Fibroblast of skin of back (primary cell): ENCODE measurements at regions not wholly inside any gene's neighbourhood (a gene's known extent, or its start where the extent isn't known, plus 50 kb on each side); places are given as distances from the start of the nearest gene placed in this dataset.

Experiments
- DNase-seq: peaks from one replicate; pipeline ENCODE4 v3.0.0-alpha.2; 2013

- no peak for DNase-seq
Measured at GRCh38 chr20:59403962-59404314, 103.5 kb downstream of the EDN3 start.

- no peak for DNase-seq
Measured at GRCh38 chr20:59404749-59405148, 104.3 kb downstream of the EDN3 start.

GRCh38 chr20:59405226-59406200 lies 105.1 kb downstream of the EDN3 start:
- no peak for DNase-seq

- no peak for DNase-seq
Measured at GRCh38 chr20:59406446-59406845, 106.0 kb downstream of the EDN3 start.

GRCh38 chr20:59411170-59411569 lies 110.8 kb downstream of the EDN3 start:
- DNase-seq, result no peak

- no peak for DNase-seq
Measured at GRCh38 chr20:59411589-59411988, 111.2 kb downstream of the EDN3 start.

GRCh38 chr20:59412181-59412580 lies 111.8 kb downstream of the EDN3 start:
- no peak for DNase-seq

- DNase-seq, result no peak
Measured at GRCh38 chr20:59412875-59413284, 112.5 kb downstream of the EDN3 start.

- no peak for DNase-seq
Measured at GRCh38 chr20:59413326-59413865, 113.0 kb downstream of the EDN3 start.

- no peak for DNase-seq
Measured at GRCh38 chr20:59414936-59415623, 114.7 kb downstream of the EDN3 start.

- no peak for DNase-seq
Measured at GRCh38 chr20:59416916-59417315, 116.5 kb downstream of the EDN3 start.

GRCh38 chr20:59421089-59421488 lies 120.7 kb downstream of the EDN3 start:
- no peak for DNase-seq

GRCh38 chr20:59421920-59422637 lies 121.7 kb downstream of the EDN3 start:
- no peak for DNase-seq

- DNase-seq, result no peak
Measured at GRCh38 chr20:59422872-59423544, 122.6 kb downstream of the EDN3 start.

- no peak for DNase-seq
Measured at GRCh38 chr20:59424976-59425375, 124.6 kb downstream of the EDN3 start.

- no peak for DNase-seq
Measured at GRCh38 chr20:59425572-59425971, 125.2 kb downstream of the EDN3 start.

GRCh38 chr20:59428006-59428405 lies 127.6 kb downstream of the EDN3 start:
- no peak for DNase-seq

GRCh38 chr20:59428441-59429205 lies 128.2 kb downstream of the EDN3 start:
- no peak for DNase-seq

- no peak for DNase-seq
Measured at GRCh38 chr20:59429396-59429795, 129.0 kb downstream of the EDN3 start.

GRCh38 chr20:59431014-59431413 lies 130.6 kb downstream of the EDN3 start:
- no peak for DNase-seq

- peak; percentile 28 for DNase-seq
Measured at GRCh38 chr20:59434960-59435359, 134.5 kb downstream of the EDN3 start.

GRCh38 chr20:59435518-59435917 lies 135.1 kb downstream of the EDN3 start:
- no peak for DNase-seq
